ENCODE measurements at regions not wholly inside any gene's neighbourhood (a gene's known extent, or its start where the extent isn't known, plus 50 kb on each side); places are given as distances from the start of the nearest gene placed in this dataset.

DNA sequence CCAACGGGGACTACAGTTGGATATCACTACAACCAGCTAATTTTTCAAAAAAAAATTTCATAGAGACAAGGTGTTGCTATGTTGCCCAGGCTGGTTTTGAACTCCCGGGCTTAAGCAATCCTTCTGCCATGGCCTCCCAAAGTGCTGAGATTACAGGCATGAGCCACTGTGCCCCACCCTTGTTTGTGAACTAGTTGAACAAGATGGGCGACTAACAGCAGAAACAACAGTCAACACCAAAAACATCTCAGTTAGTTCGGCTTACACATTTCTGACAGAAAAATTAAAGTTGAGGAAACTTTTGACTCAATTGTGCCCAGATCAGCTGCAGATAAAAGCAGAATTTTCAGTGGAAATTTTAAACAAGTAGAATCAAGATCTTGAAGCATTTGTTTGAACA lies 470.1 kb downstream of the TLE4 start:
- no CpG with 5 or more reads among the region's 4 CpGs for WGBS (ENCODE audit: extremely low coverage, insufficient read length, low lambda C conversion rate)
- Histone ChIP-seq H4K5ac (ENCODE audit: insufficient read length, low read depth, low read length) (no peak overlapping the region), H2BK20ac (ENCODE audit: low read depth, low read length, poor library complexity, severe bottlenecking) (no peak overlapping the region), H3K9me3 (ENCODE audit: control insufficient read depth, low read depth, low read length) (no peaks in the 10 kb centered on the region), H3K4me1 (ENCODE audit: insufficient read depth, low read length) (no peaks in the 10 kb centered on the region), H2BK15ac (ENCODE audit: low read depth, low read length) (no peak overlapping the region), H3K4ac (ENCODE audit: low read depth, low read length) (no peak overlapping the region), H3K27me3 (ENCODE audit: insufficient read depth, low read length) (no peaks in the 10 kb centered on the region), H3K23ac (ENCODE audit: insufficient read length, low read depth, low read length) (no peak overlapping the region), H3K23me2 (ENCODE audit: insufficient read length, low read depth, low read length, poor library complexity, severe bottlenecking) (no peaks in the 10 kb centered on the region), H4K8ac (replicated peaks; ENCODE audit: insufficient read length, low read depth, low read length) (no peak overlapping the region), H3K79me2 (ENCODE audit: insufficient read depth, low read length) (no peaks in the 10 kb centered on the region), H2AFZ (ENCODE audit: low read length) (no peak overlapping the region), H3K79me1 (ENCODE audit: insufficient read depth, low read depth, low read length, poor library complexity, severe bottlenecking) (no peaks in the 10 kb centered on the region), H2BK5ac (ENCODE audit: insufficient read length, low read length) (no peak overlapping the region), H3K18ac (ENCODE audit: insufficient read length, low read depth, low read length) (no peak overlapping the region), H3K4me2 (ENCODE audit: insufficient read depth, insufficient read length, low read length) (no peak overlapping the region), H2BK12ac (ENCODE audit: insufficient read length, low read depth, low read length) (no peak overlapping the region), H4K20me1 (ENCODE audit: control insufficient read depth, insufficient read depth, insufficient read length) (no peaks in the 10 kb centered on the region), H2AK5ac (ENCODE audit: insufficient read length, low read length) (no peak overlapping the region), H3K27ac (ENCODE audit: insufficient read length, low read depth, low read length) (no peak overlapping the region), H4K91ac (ENCODE audit: insufficient read length, low read depth, low read length) (no peak overlapping the region), H3K56ac (ENCODE audit: insufficient read length, low read depth, low read length) (no peak overlapping the region), H3K14ac (ENCODE audit: insufficient read depth, low read length) (no peak overlapping the region), H2BK120ac (ENCODE audit: low read depth, low read length, poor library complexity, severe bottlenecking) (no peak overlapping the region), H3T11ph (ENCODE audit: low read length) (no peak overlapping the region), H3K9ac (ENCODE audit: extremely low read depth, insufficient read length, low read length) (no peak overlapping the region)
- Mint-ChIP-seq H3K36me3 (ENCODE audit: insufficient read depth in 1 of 3, low read depth in 3 of 3) (no peaks in the 10 kb centered on the region), H3K27ac (no peak overlapping the region; a peak in 1 of 7 replicates), H3K4me3 (no peak overlapping the region), H3K27me3 (ENCODE audit: low read depth) (no peaks in the 10 kb centered on the region), H3K9me3 (no peaks in the 10 kb centered on the region), H3K4me1 (no peaks in the 10 kb centered on the region)
- DNase-seq: no peak
- TF ChIP-seq, protein P1, sequence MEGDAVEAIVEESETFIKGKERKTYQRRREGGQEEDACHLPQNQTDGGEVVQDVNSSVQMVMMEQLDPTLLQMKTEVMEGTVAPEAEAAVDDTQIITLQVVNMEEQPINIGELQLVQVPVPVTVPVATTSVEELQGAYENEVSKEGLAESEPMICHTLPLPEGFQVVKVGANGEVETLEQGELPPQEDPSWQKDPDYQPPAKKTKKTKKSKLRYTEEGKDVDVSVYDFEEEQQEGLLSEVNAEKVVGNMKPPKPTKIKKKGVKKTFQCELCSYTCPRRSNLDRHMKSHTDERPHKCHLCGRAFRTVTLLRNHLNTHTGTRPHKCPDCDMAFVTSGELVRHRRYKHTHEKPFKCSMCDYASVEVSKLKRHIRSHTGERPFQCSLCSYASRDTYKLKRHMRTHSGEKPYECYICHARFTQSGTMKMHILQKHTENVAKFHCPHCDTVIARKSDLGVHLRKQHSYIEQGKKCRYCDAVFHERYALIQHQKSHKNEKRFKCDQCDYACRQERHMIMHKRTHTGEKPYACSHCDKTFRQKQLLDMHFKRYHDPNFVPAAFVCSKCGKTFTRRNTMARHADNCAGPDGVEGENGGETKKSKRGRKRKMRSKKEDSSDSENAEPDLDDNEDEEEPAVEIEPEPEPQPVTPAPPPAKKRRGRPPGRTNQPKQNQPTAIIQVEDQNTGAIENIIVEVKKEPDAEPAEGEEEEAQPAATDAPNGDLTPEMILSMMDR (conservative IDR thresholded peaks at IDR 0.05): no peak

Measured in H9 (cell line).